A673 (cell line): ENCODE measurements at regions not wholly inside any gene's neighbourhood (a gene's known extent, or its start where the extent isn't known, plus 50 kb on each side); places are given as distances from the start of the nearest gene placed in this dataset.

Experiments used
- EZH2 ChIP-seq: fragments of 200-600 bp; sonication (generic); IDR thresholded peaks from 2 replicates; pipeline ENCODE4 v1.6.1; 2017; ENCODE audit warnings: borderline replicate concordance, low read depth, mild to moderate bottlenecking, mixed read lengths, antibody characterized with exemption, low read length; ENCODE audit not compliant: poor library complexity, severe bottlenecking
- TF ChIP-seq, protein P1 (sequence below): fragments of 300-800, 200-600 bp; sonication (generic); conservative IDR thresholded peaks from 2 replicates; pipeline ENCODE4 v1.5.1; 2017; ENCODE audit warnings: low read depth, mild to moderate bottlenecking, antibody characterized with exemption, low read length, moderate library complexity, mixed read lengths

DNA sequence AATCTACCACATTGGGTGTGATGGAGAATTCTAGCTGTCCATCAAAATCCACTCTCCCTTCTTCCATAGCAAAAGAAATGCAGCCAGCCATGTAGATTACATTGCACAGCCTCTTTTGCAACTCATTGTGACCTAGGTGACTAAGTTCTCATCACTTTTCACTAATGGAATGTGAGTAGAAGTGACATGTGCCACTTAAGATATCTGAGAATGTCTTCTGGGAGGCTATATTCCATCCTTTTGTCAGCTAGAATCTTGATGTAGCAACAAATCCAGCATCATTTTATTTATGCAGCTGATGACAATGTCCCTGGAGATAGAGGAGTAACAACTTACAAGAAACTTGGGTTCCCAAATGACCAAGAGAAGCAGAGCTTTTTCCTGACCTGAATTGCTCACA, 61.5 kb upstream of the API5 start:
- TF ChIP-seq, protein P1, sequence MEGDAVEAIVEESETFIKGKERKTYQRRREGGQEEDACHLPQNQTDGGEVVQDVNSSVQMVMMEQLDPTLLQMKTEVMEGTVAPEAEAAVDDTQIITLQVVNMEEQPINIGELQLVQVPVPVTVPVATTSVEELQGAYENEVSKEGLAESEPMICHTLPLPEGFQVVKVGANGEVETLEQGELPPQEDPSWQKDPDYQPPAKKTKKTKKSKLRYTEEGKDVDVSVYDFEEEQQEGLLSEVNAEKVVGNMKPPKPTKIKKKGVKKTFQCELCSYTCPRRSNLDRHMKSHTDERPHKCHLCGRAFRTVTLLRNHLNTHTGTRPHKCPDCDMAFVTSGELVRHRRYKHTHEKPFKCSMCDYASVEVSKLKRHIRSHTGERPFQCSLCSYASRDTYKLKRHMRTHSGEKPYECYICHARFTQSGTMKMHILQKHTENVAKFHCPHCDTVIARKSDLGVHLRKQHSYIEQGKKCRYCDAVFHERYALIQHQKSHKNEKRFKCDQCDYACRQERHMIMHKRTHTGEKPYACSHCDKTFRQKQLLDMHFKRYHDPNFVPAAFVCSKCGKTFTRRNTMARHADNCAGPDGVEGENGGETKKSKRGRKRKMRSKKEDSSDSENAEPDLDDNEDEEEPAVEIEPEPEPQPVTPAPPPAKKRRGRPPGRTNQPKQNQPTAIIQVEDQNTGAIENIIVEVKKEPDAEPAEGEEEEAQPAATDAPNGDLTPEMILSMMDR = no peak
- TF ChIP-seq EZH2 = no peak
